Stomach smooth muscle (tissue), 2 donors: ENCODE measurements at regions not wholly inside any gene's neighbourhood (a gene's known extent, or its start where the extent isn't known, plus 50 kb on each side); places are given as distances from the start of the nearest gene placed in this dataset.

Experiments used
- H3K27ac ChIP-seq: one replicate; pipeline ENCODE4 v1.7.0; 2013; ENCODE audit warnings: mild to moderate bottlenecking, low read length, inconsistent platforms
- H3K27me3 ChIP-seq, 2 donors: one replicate each; pipeline ENCODE4 v1.7.0; 2013; ENCODE audit warnings: low read length in 2 of 2; ENCODE audit not compliant: insufficient read depth in 2 of 2, control insufficient read depth in 1 of 2
- H3K36me3 ChIP-seq, 2 donors: one replicate each; pipeline ENCODE4 v1.7.0; 2013; ENCODE audit warnings: low read length in 2 of 2; ENCODE audit not compliant: control insufficient read depth in 2 of 2, insufficient read depth in 2 of 2
- H3K4me1 ChIP-seq: one replicate; pipeline ENCODE4 v1.7.0; 2013; ENCODE audit warnings: low read length; ENCODE audit not compliant: control insufficient read depth, insufficient read depth
- H3K4me3 ChIP-seq, 2 donors: one replicate each; pipeline ENCODE4 v1.7.0; 2013; ENCODE audit warnings: low read length in 2 of 2
- H3K9ac ChIP-seq, 2 donors: one replicate each; pipeline ENCODE4 v1.7.0; 2013; ENCODE audit warnings: low read length in 2 of 2, mild to moderate bottlenecking in 1 of 2
- H3K9me3 ChIP-seq, 2 donors: one replicate each; pipeline ENCODE4 v1.7.0; 2013; ENCODE audit warnings: low read length in 2 of 2; ENCODE audit not compliant: control insufficient read depth in 2 of 2
- donor health status: healthy.
- donor health status: Pancreatic carcinoma.

DNA sequence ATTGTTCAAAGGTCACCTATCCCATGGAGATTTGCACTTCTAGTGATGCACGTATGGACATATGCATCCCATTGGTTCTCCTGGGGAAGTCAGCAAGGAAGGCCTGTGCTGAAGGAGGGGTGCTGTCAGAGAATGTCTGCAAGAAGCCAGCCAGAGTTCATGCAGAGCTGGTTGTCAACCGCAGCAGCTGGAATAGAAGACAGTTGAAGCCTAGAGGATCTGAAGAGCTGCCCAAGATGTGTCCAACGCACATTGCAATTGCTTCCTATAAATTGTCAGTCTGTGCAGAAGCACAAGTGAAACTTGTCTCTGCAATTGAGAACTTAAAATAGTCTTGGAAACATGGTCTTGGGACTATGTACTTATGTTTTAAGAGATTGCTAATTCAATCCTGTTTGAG, 82.1 kb upstream of the CNTNAP4 start:
- H3K9me3 ChIP-seq = no peaks in the 10 kb centered on the region
- no peaks in the 10 kb centered on the region for H3K36me3 ChIP-seq
- H3K4me3 ChIP-seq = no peak overlapping the region
- no peaks in the 10 kb centered on the region for H3K4me1 ChIP-seq
- H3K27me3 ChIP-seq = no peaks in the 10 kb centered on the region
- no peak overlapping the region for H3K27ac ChIP-seq
- no peak overlapping the region for H3K9ac ChIP-seq

DNA sequence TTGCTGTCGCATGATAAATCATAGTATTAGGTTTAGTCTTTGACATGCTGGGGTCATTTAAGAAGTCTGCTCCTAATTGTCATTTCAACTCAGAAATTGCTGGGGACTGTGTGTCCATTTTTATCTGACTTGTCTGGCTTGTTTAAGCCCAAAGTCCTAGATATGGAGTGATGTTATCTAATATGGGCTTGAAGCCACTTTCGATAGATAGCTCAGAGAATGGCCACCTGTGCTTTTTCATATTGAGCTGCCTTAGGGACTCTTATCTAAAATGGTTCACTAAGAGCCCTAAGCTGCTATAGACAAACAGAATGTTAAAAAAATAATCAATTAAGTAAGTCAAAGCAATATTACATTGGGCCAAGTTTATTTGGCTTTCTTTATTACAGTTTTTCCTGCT, 81.6 kb upstream of the CNTNAP4 start:
- Histone ChIP-seq H3K27ac (no peak overlapping the region), H3K27me3 (no peaks in the 10 kb centered on the region), H3K4me1 (no peaks in the 10 kb centered on the region), H3K4me3 (no peak overlapping the region), H3K9ac (no peak overlapping the region), H3K36me3 (no peaks in the 10 kb centered on the region), H3K9me3 (no peaks in the 10 kb centered on the region)

GRCh38 chr16:76197900-76198299, 79.3 kb upstream of the CNTNAP4 start:
- Histone ChIP-seq H3K4me3 (no peak overlapping the region), H3K9me3 (no peaks in the 10 kb centered on the region), H3K27me3 (no peaks in the 10 kb centered on the region), H3K4me1 (no peaks in the 10 kb centered on the region), H3K27ac (no peak overlapping the region), H3K9ac (no peak overlapping the region), H3K36me3 (no peaks in the 10 kb centered on the region)

GRCh38 chr16:76199681-76200220, 77.5 kb upstream of the CNTNAP4 start:
- no peaks in the 10 kb centered on the region for H3K27me3 ChIP-seq
- no peak overlapping the region for H3K9ac ChIP-seq
- no peak overlapping the region for H3K27ac ChIP-seq
- no peaks in the 10 kb centered on the region for H3K36me3 ChIP-seq
- H3K4me1 ChIP-seq = no peaks in the 10 kb centered on the region
- H3K9me3 ChIP-seq = no peaks in the 10 kb centered on the region
- H3K4me3 ChIP-seq = no peak overlapping the region

- no peak overlapping the region for H3K9ac ChIP-seq
- no peak overlapping the region for H3K4me3 ChIP-seq
- H3K27me3 ChIP-seq = no peaks in the 10 kb centered on the region
- no peaks in the 10 kb centered on the region for H3K36me3 ChIP-seq
- no peaks in the 10 kb centered on the region for H3K4me1 ChIP-seq
- H3K27ac ChIP-seq = no peak overlapping the region
- H3K9me3 ChIP-seq = no peaks in the 10 kb centered on the region
Observed at GRCh38 chr16:76201385-76201784, 75.8 kb upstream of the CNTNAP4 start.

DNA sequence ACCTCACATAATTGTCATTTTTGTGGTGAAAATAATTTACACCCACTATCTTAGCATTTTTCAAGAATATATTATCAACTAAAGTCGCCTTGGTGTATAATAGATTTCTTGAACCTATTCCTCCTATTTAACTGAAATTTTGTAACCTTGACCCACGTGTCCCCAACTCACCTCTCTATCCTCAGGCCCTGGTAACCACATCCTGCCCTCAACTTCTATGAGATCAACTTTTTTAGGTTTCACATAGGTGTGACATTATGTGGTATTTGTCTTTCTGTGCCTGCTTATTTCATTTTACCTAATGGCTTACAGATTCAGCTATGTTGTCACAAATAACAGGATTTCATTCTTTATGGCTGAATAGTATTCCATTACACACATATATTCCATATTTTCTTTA, 73.0 kb upstream of the CNTNAP4 start:
- Histone ChIP-seq H3K9ac (no peak overlapping the region), H3K27me3 (peaks cover 0 to 3% of the 10 kb centered on the region in 2 donors), H3K4me1 (no peaks in the 10 kb centered on the region), H3K9me3 (no peaks in the 10 kb centered on the region), H3K4me3 (no peak overlapping the region), H3K27ac (no peak overlapping the region), H3K36me3 (no peaks in the 10 kb centered on the region)

GRCh38 chr16:76207270-76207669, 69.9 kb upstream of the CNTNAP4 start:
- H3K9ac ChIP-seq = no peak overlapping the region
- no peaks in the 10 kb centered on the region for H3K9me3 ChIP-seq
- H3K27me3 ChIP-seq = peaks cover 0 to 3% of the 10 kb centered on the region in 2 donors
- H3K4me1 ChIP-seq = no peaks in the 10 kb centered on the region
- H3K27ac ChIP-seq = no peak overlapping the region
- H3K4me3 ChIP-seq = no peak overlapping the region
- no peaks in the 10 kb centered on the region for H3K36me3 ChIP-seq

DNA sequence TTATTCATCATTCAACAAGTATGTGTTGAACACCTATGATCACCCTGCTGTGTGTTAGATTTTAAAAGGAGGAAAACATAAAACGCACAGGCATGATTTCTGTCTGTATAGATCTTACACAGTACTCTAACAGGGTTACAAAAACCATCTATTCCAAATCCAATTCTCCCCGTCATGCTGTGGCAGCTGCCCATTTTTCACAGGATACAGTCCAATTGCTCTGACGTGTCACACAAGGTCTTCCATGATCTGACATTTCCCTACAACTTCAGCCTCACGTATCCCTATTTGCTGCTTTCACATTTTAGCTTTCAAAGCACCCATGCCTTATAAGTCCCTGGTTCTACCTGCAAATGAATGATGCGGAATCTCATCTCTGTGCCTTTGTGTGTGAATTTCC, 67.0 kb upstream of the CNTNAP4 start:
- no peaks in the 10 kb centered on the region for H3K36me3 ChIP-seq
- H3K4me3 ChIP-seq = no peak overlapping the region
- no peaks in the 10 kb centered on the region for H3K9me3 ChIP-seq
- no peak overlapping the region for H3K27ac ChIP-seq
- H3K27me3 ChIP-seq = peaks cover 0 to 3% of the 10 kb centered on the region in 2 donors
- H3K9ac ChIP-seq = no peak overlapping the region
- no peaks in the 10 kb centered on the region for H3K4me1 ChIP-seq

DNA sequence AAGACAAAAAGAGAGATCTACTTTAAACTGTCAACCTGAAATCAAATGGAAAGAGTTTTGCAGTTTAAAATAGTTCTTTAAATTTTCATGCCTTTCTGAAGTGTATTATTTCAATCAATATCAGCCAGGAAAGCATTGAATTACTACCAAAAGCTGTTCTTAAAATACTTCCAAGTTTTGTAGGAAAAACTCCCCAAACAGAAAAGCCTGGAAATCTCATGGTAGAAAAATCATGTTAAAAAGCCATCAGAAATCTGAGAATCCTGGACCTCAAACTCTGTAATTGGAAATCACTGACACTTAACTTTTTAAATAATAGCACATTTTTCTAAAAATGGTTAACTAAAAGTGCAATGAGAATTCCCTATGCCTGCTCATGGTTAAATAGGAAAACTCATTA, 63.3 kb upstream of the CNTNAP4 start:
- Histone ChIP-seq H3K27ac (no peak overlapping the region), H3K36me3 (no peaks in the 10 kb centered on the region), H3K9ac (no peak overlapping the region), H3K4me3 (no peak overlapping the region), H3K9me3 (no peaks in the 10 kb centered on the region), H3K27me3 (no peaks in the 10 kb centered on the region), H3K4me1 (no peaks in the 10 kb centered on the region)

DNA sequence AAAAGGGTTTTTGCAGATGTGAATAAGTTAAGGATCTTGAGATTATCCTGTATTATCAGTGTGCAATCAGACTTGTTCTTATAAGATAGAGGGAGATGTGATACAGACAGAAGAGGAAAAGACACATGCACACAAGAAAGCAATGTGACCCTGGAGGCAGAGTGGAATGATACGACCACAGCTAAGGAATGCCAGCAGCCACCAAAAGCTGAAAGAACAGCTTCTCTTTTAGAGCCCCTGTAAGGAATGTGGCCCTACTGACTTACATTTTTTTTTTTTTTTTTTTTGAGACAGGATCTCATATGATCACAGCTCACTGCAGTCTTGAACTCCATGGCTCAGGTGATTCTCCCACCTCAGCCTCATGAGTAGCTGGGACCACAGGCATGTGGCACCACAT, 62.3 kb upstream of the CNTNAP4 start:
- Histone ChIP-seq H3K27ac (no peak overlapping the region), H3K9me3 (no peaks in the 10 kb centered on the region), H3K27me3 (no peaks in the 10 kb centered on the region), H3K4me1 (no peaks in the 10 kb centered on the region), H3K9ac (no peak overlapping the region), H3K36me3 (no peaks in the 10 kb centered on the region), H3K4me3 (no peak overlapping the region)

GRCh38 chr16:76222087-76222486, 55.1 kb upstream of the CNTNAP4 start:
- Histone ChIP-seq H3K36me3 (no peaks in the 10 kb centered on the region), H3K4me3 (no peak overlapping the region), H3K9me3 (no peaks in the 10 kb centered on the region), H3K27ac (no peak overlapping the region), H3K27me3 (no peaks in the 10 kb centered on the region), H3K9ac (no peak overlapping the region), H3K4me1 (no peaks in the 10 kb centered on the region)
